ENCODE measurements at regions not wholly inside any gene's neighbourhood (a gene's known extent, or its start where the extent isn't known, plus 50 kb on each side); places are given as distances from the start of the nearest gene placed in this dataset.

DNA sequence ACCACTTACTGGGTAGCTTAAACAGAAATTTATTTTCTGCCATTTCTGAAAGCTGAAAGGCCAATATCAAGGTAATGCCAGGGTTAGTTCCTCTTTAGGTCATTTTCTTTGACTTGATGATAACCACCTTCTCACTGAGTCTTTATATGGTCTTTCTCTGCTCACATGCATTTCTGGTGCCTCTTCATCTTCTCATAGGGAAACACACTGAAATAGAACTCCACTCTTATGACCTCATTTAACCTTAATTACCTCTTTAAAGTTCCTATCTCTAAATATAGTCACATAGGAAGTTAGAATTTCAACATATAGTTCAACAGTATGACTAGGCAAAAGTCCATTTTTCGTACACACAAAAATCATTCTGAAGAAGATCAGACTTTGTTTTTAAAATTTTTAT, 616.8 kb upstream of the VRK2 start:
- no peak overlapping the region for H3K4me2 ChIP-seq
- H3K9me2 ChIP-seq = peaks cover 3% of the 10 kb centered on the region; the same call in 1 of the 2 replicates
- POLR2A ChIA-PET = no interaction called here

More for the DNA sequence above, 616.8 kb upstream of the VRK2 start:
- Histone ChIP-seq H3K9me3 (no peaks in the 10 kb centered on the region), H3K9ac (no peak overlapping the region), H3K36me3 (replicated peaks in 1 of 2; ENCODE audit: control insufficient read depth in 1 of 2, insufficient read depth in 2 of 2, low read length in 1 of 2) (no peaks in the 10 kb centered on the region), H4K20me1 (ENCODE audit: insufficient read depth) (no peaks in the 10 kb centered on the region), H2AFZ (ENCODE audit: low read depth) (no peak overlapping the region), H3K27me3 (ENCODE audit: insufficient read depth) (no peaks in the 10 kb centered on the region), H3K4me1 (ENCODE audit: control insufficient read depth in 1 of 2, insufficient read depth in 2 of 2, low read depth in 1 of 2, low read length in 1 of 2) (no peaks in the 10 kb centered on the region; a peak in 2 of 4 replicates), H3K79me2 (ENCODE audit: insufficient read depth) (no peaks in the 10 kb centered on the region), H3K27ac (ENCODE audit: low read depth in 2 of 2, low read length in 1 of 2) (no peak overlapping the region), H3F3A (replicated peaks; ENCODE audit: insufficient read depth) (peaks cover 18% of the 10 kb centered on the region), H3K4me3 (ENCODE audit: low read depth in 2 of 2, low read length in 1 of 2) (no peak overlapping the region)
- CTCF ChIA-PET = interaction anchor here (1.0 kb wide), 1 partner anchor 9 kb away, joined by 3 read pairs; no protein-coding TSS in a partner anchor
- TF ChIP-seq, protein P1, sequence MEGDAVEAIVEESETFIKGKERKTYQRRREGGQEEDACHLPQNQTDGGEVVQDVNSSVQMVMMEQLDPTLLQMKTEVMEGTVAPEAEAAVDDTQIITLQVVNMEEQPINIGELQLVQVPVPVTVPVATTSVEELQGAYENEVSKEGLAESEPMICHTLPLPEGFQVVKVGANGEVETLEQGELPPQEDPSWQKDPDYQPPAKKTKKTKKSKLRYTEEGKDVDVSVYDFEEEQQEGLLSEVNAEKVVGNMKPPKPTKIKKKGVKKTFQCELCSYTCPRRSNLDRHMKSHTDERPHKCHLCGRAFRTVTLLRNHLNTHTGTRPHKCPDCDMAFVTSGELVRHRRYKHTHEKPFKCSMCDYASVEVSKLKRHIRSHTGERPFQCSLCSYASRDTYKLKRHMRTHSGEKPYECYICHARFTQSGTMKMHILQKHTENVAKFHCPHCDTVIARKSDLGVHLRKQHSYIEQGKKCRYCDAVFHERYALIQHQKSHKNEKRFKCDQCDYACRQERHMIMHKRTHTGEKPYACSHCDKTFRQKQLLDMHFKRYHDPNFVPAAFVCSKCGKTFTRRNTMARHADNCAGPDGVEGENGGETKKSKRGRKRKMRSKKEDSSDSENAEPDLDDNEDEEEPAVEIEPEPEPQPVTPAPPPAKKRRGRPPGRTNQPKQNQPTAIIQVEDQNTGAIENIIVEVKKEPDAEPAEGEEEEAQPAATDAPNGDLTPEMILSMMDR (IDR thresholded peaks at IDR 0.05) = no peak
- TF ChIP-seq POLR2AphosphoS5 (IDR thresholded peaks at IDR 0.05; ENCODE audit: low read depth, low read length) (no peak), TAF1 (IDR thresholded peaks at IDR 0.05; ENCODE audit: borderline replicate concordance, low read depth, low read length) (no peak), CHD2 (IDR thresholded peaks at IDR 0.05; ENCODE audit: low read length, partially characterized antibody) (no peak), SMC3 (IDR thresholded peaks at IDR 0.05; ENCODE audit: low read depth, low read length) (no peak), USF2 (IDR thresholded peaks at IDR 0.05; ENCODE audit: borderline replicate concordance, low read depth, low read length) (no peak), IRF3 (IDR thresholded peaks at IDR 0.05; ENCODE audit: low read depth, low read length) (no peak), MEF2A (IDR thresholded peaks at IDR 0.05; ENCODE audit: borderline replicate concordance, low read depth) (no peak), GATA2 (CRISPR knock-in tag; IDR thresholded peaks at IDR 0.05) (no peak), JUND (IDR thresholded peaks at IDR 0.05) (no peak), RXRA (IDR thresholded peaks at IDR 0.05; ENCODE audit: borderline replicate concordance, low read depth) (no peak), REST (IDR thresholded peaks at IDR 0.05; ENCODE audit: low read depth, low read length) (no peak), TEAD4 (IDR thresholded peaks at IDR 0.05; ENCODE audit: borderline replicate concordance, insufficient read depth) (no peak), PBX3 (IDR thresholded peaks at IDR 0.05) (no peak)
- DNase-seq = no peak
- 55% methylated on average over 1 of the region's 1 CpG for WGBS (ENCODE audit: low lambda C conversion rate)
